Neural progenitor cell (in vitro differentiated cells): ENCODE measurements at regions not wholly inside any gene's neighbourhood (a gene's known extent, or its start where the extent isn't known, plus 50 kb on each side); places are given as distances from the start of the nearest gene placed in this dataset.

Experiments
- DNase-seq: peaks from one replicate; pipeline ENCODE4 v3.0.0-alpha.2; 2016; ENCODE audit warnings: low spot score
- H2AFZ ChIP-seq: fragments of 200-600 bp; sonication (generic); replicated peaks from 2 replicates; pipeline ENCODE4 v1.6.1; 2016; ENCODE audit warnings: antibody characterized with exemption
- H3F3A ChIP-seq: fragments of 200-600 bp; sonication (generic); 2 replicates; pipeline ENCODE4 v1.6.1; 2016; ENCODE audit warnings: antibody characterized with exemption, low read depth
- H3K27ac ChIP-seq: fragments of 200-600 bp; sonication (generic); 2 replicates; pipeline ENCODE4 v1.5.1; 2016; ENCODE audit warnings: mild to moderate bottlenecking
- H3K27me3 ChIP-seq: fragments of 200-600 bp; sonication (generic); 2 replicates; pipeline ENCODE4 v1.6.1; 2016; ENCODE audit warnings: mild to moderate bottlenecking, moderate library complexity
- H3K36me3 ChIP-seq: fragments of 200-600 bp; sonication (generic); 2 replicates; pipeline ENCODE4 v1.5.1; 2016
- H3K4me1 ChIP-seq: fragments of 200-600 bp; sonication (generic); 2 replicates; pipeline ENCODE4 v1.6.1; 2016; ENCODE audit warnings: mixed run types
- H3K4me2 ChIP-seq: fragments of 200-600 bp; sonication (generic); 2 replicates; pipeline ENCODE4 v1.6.1; 2016
- H3K4me3 ChIP-seq: fragments of 200-600 bp; sonication (generic); 2 replicates; pipeline ENCODE4 v1.5.1; 2016
- H3K79me2 ChIP-seq: fragments of 200-600 bp; sonication (generic); 2 replicates; pipeline ENCODE4 v1.6.1; 2016; ENCODE audit warnings: low read depth
- H3K9ac ChIP-seq: fragments of 200-600 bp; sonication (generic); 2 replicates; pipeline ENCODE4 v1.6.1; 2016
- H3K9me3 ChIP-seq: fragments of 200-600 bp; sonication (generic); 2 replicates; pipeline ENCODE4 v1.5.1; 2016; ENCODE audit warnings: low read depth
- H4K20me1 ChIP-seq: fragments of 200-600 bp; sonication (generic); 2 replicates; pipeline ENCODE4 v1.6.1; 2016; ENCODE audit warnings: low read depth
- H3K27ac Mint-ChIP-seq: 3 replicates; pipeline ENCODE4 v1.8.0; 2021; ENCODE audit warnings: mixed read lengths
- H3K27me3 Mint-ChIP-seq: 2 replicates; pipeline ENCODE4 v1.8.0; 2022; ENCODE audit warnings: low read depth, mild to moderate bottlenecking, inconsistent platforms, moderate library complexity, mixed read lengths; ENCODE audit not compliant: insufficient read depth
- H3K36me3 Mint-ChIP-seq: 3 replicates; pipeline ENCODE4 v1.8.0; 2021; ENCODE audit warnings: mixed read lengths
- H3K4me1 Mint-ChIP-seq: 3 replicates; pipeline ENCODE4 v1.8.0; 2021; ENCODE audit warnings: mixed read lengths
- H3K4me3 Mint-ChIP-seq: 3 replicates; pipeline ENCODE4 v1.8.0; 2021; ENCODE audit warnings: mild to moderate bottlenecking, moderate library complexity, mixed read lengths
- H3K9me3 Mint-ChIP-seq: 3 replicates; pipeline ENCODE4 v1.8.0; 2020; ENCODE audit warnings: mixed read lengths
- EZH2 ChIP-seq: fragments of 200-600 bp; sonication (generic); IDR thresholded peaks from 2 replicates; pipeline ENCODE4 v1.6.1; 2017; ENCODE audit warnings: antibody characterized with exemption, mild to moderate bottlenecking, moderate library complexity
- EZH2phosphoT487 ChIP-seq: fragments of 200-600 bp; sonication (generic); IDR thresholded peaks from 2 replicates; pipeline ENCODE4 v1.6.1; 2017; ENCODE audit warnings: antibody characterized with exemption
- TF ChIP-seq, protein P1 (sequence below): fragments of 200-600 bp; sonication (generic); IDR thresholded peaks from 2 replicates; pipeline ENCODE4 v1.5.1; 2017; ENCODE audit warnings: antibody characterized with exemption, mild to moderate bottlenecking

DNA sequence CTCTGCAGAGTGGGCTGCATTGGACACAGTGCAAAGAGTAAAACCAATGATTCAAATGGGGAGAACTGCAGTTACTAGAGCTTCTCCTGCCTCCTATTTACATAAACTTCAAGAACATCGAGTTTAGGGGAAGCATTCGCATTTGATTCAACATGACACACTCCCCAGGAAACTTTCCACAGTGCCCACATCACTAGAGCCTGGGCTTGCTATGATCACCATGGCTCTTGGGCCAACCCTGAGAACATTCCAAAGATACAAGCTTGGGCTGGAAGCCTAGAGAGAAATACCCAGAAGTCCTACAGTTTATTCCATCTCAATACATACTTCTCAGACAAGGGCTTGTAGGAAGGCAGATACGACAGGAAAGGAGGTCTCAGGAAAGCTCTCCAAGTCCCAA is 337.9 kb downstream of the CD83 start:
- H2AFZ ChIP-seq = no peak overlapping the region
- no peak overlapping the region for H3K27ac Mint-ChIP-seq

DNA sequence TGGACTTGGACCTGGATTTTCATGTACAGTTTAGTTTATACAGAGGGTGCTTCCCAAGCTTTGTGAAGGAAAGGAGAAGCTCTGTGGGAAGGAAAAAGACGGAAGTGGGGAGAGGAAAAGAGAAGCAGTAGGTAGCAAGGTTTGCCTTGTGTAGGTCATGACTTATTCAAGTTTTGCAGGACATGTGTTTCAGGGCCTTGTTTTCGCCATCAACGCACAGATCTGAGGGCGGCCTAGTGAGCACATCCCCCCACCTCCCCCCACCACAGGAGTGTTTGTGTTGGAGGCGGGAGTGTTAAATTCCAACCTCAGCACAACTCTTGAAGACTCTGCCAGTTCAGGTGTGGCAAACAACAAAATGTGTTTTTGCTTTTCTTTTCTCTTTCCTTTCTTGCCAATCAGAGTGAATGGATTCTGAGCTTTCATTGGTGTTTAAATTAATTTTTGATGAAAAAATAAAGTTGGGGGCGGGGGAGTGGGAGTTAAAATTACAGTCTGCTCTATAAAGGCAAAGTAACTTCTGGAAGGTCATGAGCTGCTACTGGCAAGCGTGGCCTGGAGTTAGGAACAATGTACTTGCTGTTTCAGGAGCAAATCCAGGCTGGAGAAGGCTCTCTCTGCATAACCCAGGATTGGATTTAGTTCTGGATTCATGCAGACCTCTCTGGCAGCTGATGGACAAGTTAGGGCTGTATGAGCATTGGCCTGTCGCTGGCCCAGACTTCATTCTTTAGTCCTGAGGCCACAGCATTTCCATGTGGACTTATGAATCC is 338.5 kb downstream of the CD83 start:
- no peak overlapping the region for H3K4me3 Mint-ChIP-seq
- no peak overlapping the region for H3K4me3 ChIP-seq
- DNase-seq = no peak

More for the DNA sequence above, 337.9 kb downstream of the CD83 start:
- Histone ChIP-seq H3K36me3 (no peaks in the 10 kb centered on the region), H3K27ac (no peak overlapping the region), H3K79me2 (no peaks in the 10 kb centered on the region), H3F3A (no peaks in the 10 kb centered on the region), H4K20me1 (no peaks in the 10 kb centered on the region), H3K4me1 (peaks cover under 1% of the 10 kb centered on the region), H3K4me2 (no peak overlapping the region), H3K27me3 (no peaks in the 10 kb centered on the region), H3K9me3 (no peaks in the 10 kb centered on the region), H3K9ac (no peak overlapping the region), H3K4me3 (no peak overlapping the region)
- no peak for DNase-seq
- no peak overlapping the region for H3K4me3 Mint-ChIP-seq
- peaks cover 6% of the 10 kb centered on the region for H3K27me3 Mint-ChIP-seq
- TF ChIP-seq, protein P1, sequence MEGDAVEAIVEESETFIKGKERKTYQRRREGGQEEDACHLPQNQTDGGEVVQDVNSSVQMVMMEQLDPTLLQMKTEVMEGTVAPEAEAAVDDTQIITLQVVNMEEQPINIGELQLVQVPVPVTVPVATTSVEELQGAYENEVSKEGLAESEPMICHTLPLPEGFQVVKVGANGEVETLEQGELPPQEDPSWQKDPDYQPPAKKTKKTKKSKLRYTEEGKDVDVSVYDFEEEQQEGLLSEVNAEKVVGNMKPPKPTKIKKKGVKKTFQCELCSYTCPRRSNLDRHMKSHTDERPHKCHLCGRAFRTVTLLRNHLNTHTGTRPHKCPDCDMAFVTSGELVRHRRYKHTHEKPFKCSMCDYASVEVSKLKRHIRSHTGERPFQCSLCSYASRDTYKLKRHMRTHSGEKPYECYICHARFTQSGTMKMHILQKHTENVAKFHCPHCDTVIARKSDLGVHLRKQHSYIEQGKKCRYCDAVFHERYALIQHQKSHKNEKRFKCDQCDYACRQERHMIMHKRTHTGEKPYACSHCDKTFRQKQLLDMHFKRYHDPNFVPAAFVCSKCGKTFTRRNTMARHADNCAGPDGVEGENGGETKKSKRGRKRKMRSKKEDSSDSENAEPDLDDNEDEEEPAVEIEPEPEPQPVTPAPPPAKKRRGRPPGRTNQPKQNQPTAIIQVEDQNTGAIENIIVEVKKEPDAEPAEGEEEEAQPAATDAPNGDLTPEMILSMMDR = no peak
- TF ChIP-seq EZH2phosphoT487 = no peak
- TF ChIP-seq EZH2 = no peak
- H3K4me1 Mint-ChIP-seq = peaks cover 5% of the 10 kb centered on the region
- peaks cover 3% of the 10 kb centered on the region for H3K9me3 Mint-ChIP-seq
- no peaks in the 10 kb centered on the region for H3K36me3 Mint-ChIP-seq

DNA sequence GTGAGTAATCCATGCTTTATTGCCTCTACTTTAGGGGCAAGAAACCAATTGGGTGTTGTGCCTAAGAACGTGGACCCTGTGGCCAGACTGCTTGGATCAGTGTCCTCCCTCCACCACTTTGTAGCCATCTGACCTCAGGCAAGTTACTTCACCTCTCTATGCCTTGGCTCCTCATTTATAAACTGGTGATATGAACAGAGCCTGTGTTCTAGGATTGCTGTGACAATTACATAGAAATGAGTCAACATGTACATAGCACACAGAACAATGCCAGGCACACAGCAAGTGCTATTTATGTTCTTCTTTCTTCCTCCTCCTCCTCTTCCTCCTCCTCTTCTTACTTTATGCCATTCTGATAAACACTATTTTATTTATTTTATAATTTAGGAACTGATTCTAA is 339.4 kb downstream of the CD83 start:
- H4K20me1 ChIP-seq = no peaks in the 10 kb centered on the region
- Mint-ChIP-seq H3K27ac (no peak overlapping the region), H3K36me3 (no peaks in the 10 kb centered on the region), H3K4me3 (no peak overlapping the region), H3K27me3 (peaks cover 5% of the 10 kb centered on the region), H3K4me1 (no peaks in the 10 kb centered on the region), H3K9me3 (peaks cover 6% of the 10 kb centered on the region)
- TF ChIP-seq, protein P1 = no peak
- TF ChIP-seq EZH2 = no peak
- TF ChIP-seq EZH2phosphoT487 = no peak
- H3K27me3 ChIP-seq = no peaks in the 10 kb centered on the region
- no peaks in the 10 kb centered on the region for H3K36me3 ChIP-seq
- no peak overlapping the region for H3K4me2 ChIP-seq
- no peak overlapping the region for H3K9ac ChIP-seq
- no peaks in the 10 kb centered on the region for H3F3A ChIP-seq
- no peaks in the 10 kb centered on the region for H3K4me1 ChIP-seq
- no peak for DNase-seq
- no peaks in the 10 kb centered on the region for H3K9me3 ChIP-seq
- no peak overlapping the region for H3K4me3 ChIP-seq
- no peak overlapping the region for H2AFZ ChIP-seq
- H3K27ac ChIP-seq = no peak overlapping the region
- H3K79me2 ChIP-seq = no peaks in the 10 kb centered on the region

More for the DNA sequence above, 338.5 kb downstream of the CD83 start:
- Mint-ChIP-seq H3K27me3 (peaks cover 6% of the 10 kb centered on the region), H3K36me3 (no peaks in the 10 kb centered on the region), H3K9me3 (peaks cover 3% of the 10 kb centered on the region), H3K27ac (no peak overlapping the region), H3K4me1 (no peaks in the 10 kb centered on the region)
- Histone ChIP-seq H3K9me3 (no peaks in the 10 kb centered on the region), H3F3A (no peaks in the 10 kb centered on the region), H3K27me3 (no peaks in the 10 kb centered on the region), H3K36me3 (no peaks in the 10 kb centered on the region), H3K4me1 (no peaks in the 10 kb centered on the region), H3K4me2 (no peak overlapping the region), H3K27ac (no peak overlapping the region), H2AFZ (no peak overlapping the region), H3K9ac (no peak overlapping the region), H3K79me2 (no peaks in the 10 kb centered on the region), H4K20me1 (no peaks in the 10 kb centered on the region)
- no peak for TF ChIP-seq EZH2
- no peak for TF ChIP-seq EZH2phosphoT487
- TF ChIP-seq, protein P1 = no peak
